ENCODE measurements at regions not wholly inside any gene's neighbourhood (a gene's known extent, or its start where the extent isn't known, plus 50 kb on each side); places are given as distances from the start of the nearest gene placed in this dataset.
"Not testable (repeated sequence)": the region's sequence is repeated elsewhere in the genome, so short reads cannot be mapped to it uniquely, and the experiment has no call there.

DNA sequence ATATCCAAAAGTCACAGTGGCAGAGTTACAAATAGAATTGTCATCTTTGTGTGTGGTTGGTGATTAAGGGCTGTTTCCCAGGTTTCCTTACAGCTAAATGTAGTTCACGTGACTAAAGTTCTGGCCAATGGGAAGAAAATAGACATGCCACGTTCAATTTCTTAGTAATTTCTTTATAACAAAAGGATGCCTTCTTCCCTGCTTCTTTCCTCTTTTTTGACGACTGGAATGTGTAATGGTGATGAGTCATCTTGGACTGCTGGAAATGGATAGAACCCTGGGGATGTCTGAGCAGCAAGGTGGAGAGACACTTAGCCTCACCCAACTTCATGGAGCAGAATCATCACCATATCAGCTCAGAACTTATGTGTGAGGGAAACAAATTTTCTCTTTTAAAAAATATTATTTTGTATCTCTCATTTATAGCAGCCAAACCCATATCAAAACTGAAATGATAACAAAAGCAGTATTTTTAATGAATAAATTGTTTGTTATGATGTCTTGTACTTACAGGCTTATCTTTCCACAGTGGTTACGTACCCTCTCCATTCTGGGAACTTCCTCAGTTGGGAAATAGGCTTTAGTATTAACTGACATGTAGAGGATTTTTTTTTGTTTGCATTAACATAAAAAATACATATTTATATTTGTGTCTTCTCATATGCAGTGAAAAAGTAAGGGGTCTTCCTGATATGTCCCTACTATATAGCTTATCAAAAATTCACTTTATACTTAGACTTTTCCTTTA, 91.1 kb upstream of the CDH2 start:
- DNase-seq (ENCODE audit: low spot score), result no peak

DNA sequence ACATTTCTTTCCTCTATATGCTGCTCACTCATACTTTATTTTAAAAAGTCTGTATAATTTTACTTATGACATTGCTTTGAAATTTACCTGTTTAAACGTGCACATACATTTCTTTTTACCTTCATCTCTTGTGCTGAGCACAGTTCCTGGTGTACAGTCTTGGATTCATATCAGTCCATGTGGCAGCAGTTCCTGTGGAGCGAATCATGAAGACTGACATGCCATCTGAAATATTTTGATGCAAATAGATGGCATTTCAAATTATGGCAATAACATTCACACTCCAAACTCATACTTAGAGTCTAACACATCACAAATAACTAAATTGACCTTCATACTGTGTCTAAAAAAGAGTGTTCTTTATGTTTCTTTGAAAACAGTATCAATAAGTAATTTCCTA, 90.3 kb upstream of the CDH2 start:
- DNase-seq (ENCODE audit: low spot score), result no peak

DNA sequence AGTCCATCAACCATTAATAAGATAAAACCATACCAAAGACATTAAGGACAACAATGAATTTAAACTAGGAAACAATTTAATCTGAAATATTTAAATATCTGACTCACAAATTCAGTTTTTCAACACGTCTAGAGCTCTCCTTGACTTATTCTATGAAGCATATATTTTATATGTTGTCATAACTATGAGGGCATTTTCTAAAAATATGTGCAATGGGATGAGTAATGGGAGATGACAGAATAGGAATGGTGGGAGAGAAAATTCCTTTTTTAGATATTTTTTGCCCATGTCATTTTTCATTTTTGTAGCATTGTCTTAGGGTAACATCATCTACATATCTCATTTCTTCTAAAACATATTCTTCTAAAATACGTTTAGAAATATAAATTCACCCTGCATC, 79.2 kb upstream of the CDH2 start:
- no peak for DNase-seq (ENCODE audit: low spot score)

DNA sequence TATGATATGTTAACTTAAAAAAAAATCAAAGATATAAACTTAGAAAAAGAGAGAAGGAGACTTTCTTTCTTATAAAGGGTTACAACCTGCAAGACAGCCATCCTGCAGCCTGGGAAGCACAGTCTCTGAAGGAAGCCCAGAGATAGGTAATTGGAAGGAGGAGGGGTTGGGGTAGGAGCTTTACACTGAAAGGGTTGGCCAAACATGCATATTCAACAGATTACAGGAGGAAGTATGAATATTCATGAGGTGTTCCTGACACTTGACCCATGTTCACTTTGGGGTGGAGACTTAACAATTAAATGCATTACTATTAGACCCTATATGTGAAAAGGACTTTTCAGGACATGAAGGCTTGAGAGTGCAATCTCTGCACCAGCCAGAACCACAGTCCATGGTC, 71.7 kb upstream of the CDH2 start:
- no peak for DNase-seq (ENCODE audit: low spot score)

DNA sequence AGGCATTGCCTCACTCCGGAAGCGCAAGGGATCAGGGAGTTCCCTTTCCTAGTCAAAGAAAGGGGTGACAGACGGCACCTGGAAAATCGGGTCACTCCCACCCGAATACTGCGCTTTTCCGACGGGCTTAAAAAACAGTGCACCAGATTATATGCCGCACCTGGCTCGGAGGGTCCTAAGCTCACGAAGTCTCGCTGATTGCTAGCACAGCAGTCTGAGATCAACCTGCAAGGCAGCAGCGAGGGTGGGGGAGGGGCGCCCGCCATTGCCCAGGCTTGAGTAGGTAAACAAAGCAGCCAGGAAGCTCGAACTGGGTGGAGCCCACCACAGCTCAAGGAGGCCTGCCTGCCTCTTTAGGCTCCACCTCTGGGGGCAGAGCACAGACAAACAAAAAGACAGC, 63.7 kb upstream of the CDH2 start:
- DNase-seq (ENCODE audit: low spot score), result not testable (repeated sequence)

DNA sequence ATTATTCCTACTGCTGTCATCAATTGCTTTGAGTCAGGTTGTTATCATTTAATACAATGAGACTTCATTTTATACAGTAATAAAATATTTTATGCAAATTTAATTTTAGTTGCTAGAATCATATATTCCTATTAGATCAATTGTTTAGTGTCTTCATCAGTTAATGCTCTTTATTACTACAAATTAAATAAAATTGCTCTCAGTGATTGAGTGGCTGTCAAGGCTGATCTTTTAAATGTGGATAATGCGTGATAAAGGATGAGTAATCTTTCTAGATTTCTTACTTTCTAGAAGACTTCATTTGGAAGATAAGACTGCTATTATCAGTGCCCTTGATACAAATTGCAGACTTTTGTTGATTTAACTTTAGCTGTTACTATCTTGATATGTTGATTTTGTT, 59.6 kb upstream of the CDH2 start:
- DNase-seq (ENCODE audit: low spot score), result no peak
